GM20431 (cell line): ENCODE measurements at regions not wholly inside any gene's neighbourhood (a gene's known extent, or its start where the extent isn't known, plus 50 kb on each side); places are given as distances from the start of the nearest gene placed in this dataset.

Experiments
- in situ Hi-C: fragments of 300-500 bp; cut with MseI, MboI; formaldehyde crosslinking; loops from one replicate; pipeline ENCODE4 v1.15.0; 2020; ENCODE audit warnings: low sequenced_read_pairs; ENCODE audit not compliant: unreplicated experiment

GRCh38 chr3:46146548-46146947 lies 61.6 kb downstream of the CCR1 start:
- in situ Hi-C loops: no loop called here

GRCh38 chr3:46146021-46146420 lies 62.1 kb downstream of the CCR1 start:
- in situ Hi-C loops: no loop called here

GRCh38 chr3:46145147-46145546 lies 63.0 kb downstream of the CCR1 start:
- in situ Hi-C loops: no loop called here

- in situ Hi-C loops: no loop called here
These were observed 64.1 kb downstream of the CCR1 start for GRCh38 chr3:46143951-46144473.

GRCh38 chr3:46141813-46142212 lies 66.3 kb downstream of the CCR1 start:
- in situ Hi-C loops: no loop called here

- in situ Hi-C loops: no loop called here
These were observed 69.5 kb downstream of the CCR1 start for GRCh38 chr3:46138581-46138980.

- in situ Hi-C loops: no loop called here
These were observed 72.6 kb downstream of the CCR1 start for GRCh38 chr3:46135475-46135874.

- in situ Hi-C loops: no loop called here
These were observed 74.8 kb downstream of the CCR1 start for GRCh38 chr3:46133285-46133684.

GRCh38 chr3:46132565-46132964 lies 75.5 kb downstream of the CCR1 start:
- in situ Hi-C loops: no loop called here

GRCh38 chr3:46131884-46132450 lies 76.1 kb downstream of the CCR1 start:
- in situ Hi-C loops: no loop called here

GRCh38 chr3:46130631-46131310 lies 77.3 kb downstream of the CCR1 start:
- in situ Hi-C loops: no loop called here

- in situ Hi-C loops: no loop called here
These were observed 78.4 kb downstream of the CCR1 start for GRCh38 chr3:46129588-46130272.

- in situ Hi-C loops: no loop called here
These were observed 80.6 kb downstream of the CCR1 start for GRCh38 chr3:46127503-46127902.

GRCh38 chr3:46124216-46125177 lies 83.6 kb downstream of the CCR1 start:
- in situ Hi-C loops: no loop called here

GRCh38 chr3:46123646-46124045 lies 84.5 kb downstream of the CCR1 start:
- in situ Hi-C loops: no loop called here

GRCh38 chr3:46122091-46122490 lies 86.0 kb downstream of the CCR1 start:
- in situ Hi-C loops: no loop called here

GRCh38 chr3:46120983-46121382 lies 87.1 kb downstream of the CCR1 start:
- in situ Hi-C loops: no loop called here

- in situ Hi-C loops: no loop called here
These were observed 88.2 kb downstream of the CCR1 start for GRCh38 chr3:46119709-46120498.

GRCh38 chr3:46119253-46119652 lies 88.9 kb downstream of the CCR1 start:
- in situ Hi-C loops: no loop called here
